ENCODE measurements at regions not wholly inside any gene's neighbourhood (a gene's known extent, or its start where the extent isn't known, plus 50 kb on each side); places are given as distances from the start of the nearest gene placed in this dataset.

DNA sequence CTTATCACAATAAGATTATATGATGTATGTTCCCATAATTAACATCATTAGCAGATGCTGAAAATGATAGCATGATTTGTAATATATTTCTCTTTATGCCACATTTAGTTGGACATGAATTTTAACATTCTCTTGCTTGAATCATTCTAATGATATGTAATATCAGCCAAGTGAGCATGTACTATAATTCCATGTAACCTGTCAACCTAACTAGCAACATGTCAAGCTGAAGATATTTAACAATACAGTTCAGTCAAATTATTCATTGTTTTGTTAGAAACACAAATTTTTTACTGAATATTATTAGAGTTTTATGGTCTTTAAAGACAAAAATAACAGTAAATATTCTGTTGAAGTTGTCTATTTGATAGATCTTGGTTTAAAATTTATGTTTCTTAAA, 920.4 kb upstream of the PCDH10 start:
- Histone ChIP-seq H3K27me3 (ENCODE audit: low read depth) (no peaks in the 10 kb centered on the region), H3K4me1 (no peaks in the 10 kb centered on the region), H3K27ac (replicated peaks) (no peak overlapping the region), H3K36me3 (no peaks in the 10 kb centered on the region), H3K4me3 (no peak overlapping the region), H3K9me3 (replicated peaks) (peaks cover 26% of the 10 kb centered on the region)
- TF ChIP-seq, protein P1, sequence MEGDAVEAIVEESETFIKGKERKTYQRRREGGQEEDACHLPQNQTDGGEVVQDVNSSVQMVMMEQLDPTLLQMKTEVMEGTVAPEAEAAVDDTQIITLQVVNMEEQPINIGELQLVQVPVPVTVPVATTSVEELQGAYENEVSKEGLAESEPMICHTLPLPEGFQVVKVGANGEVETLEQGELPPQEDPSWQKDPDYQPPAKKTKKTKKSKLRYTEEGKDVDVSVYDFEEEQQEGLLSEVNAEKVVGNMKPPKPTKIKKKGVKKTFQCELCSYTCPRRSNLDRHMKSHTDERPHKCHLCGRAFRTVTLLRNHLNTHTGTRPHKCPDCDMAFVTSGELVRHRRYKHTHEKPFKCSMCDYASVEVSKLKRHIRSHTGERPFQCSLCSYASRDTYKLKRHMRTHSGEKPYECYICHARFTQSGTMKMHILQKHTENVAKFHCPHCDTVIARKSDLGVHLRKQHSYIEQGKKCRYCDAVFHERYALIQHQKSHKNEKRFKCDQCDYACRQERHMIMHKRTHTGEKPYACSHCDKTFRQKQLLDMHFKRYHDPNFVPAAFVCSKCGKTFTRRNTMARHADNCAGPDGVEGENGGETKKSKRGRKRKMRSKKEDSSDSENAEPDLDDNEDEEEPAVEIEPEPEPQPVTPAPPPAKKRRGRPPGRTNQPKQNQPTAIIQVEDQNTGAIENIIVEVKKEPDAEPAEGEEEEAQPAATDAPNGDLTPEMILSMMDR (IDR thresholded peaks at IDR 0.05; ENCODE audit: borderline replicate concordance), result no peak
- no peak for DNase-seq
- intact Hi-C loops (cut with micrococcal nuclease), result no loop called here

DNA sequence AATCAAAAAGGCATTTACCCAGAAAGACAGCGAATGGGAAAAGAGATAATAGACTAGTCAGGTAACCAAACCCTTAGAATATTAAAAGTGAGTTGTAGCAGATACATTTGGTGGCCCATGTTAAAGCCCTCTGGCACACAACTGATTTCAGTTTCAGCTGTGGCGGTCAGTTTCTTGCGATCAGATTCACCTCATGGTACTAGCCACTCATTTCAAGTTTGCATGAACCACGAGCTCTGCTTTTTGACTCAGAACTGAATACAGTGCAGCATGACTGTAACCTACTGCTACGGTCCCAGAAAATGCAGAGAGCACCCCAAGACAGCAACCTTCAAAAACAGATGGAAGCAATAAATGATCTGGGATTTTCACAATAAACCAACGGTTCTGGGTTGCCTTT, 919.1 kb upstream of the PCDH10 start:
- H3K4me3 ChIP-seq, result no peak overlapping the region
- TF ChIP-seq, protein P1 (IDR thresholded peaks at IDR 0.05; ENCODE audit: borderline replicate concordance), result no peak

DNA sequence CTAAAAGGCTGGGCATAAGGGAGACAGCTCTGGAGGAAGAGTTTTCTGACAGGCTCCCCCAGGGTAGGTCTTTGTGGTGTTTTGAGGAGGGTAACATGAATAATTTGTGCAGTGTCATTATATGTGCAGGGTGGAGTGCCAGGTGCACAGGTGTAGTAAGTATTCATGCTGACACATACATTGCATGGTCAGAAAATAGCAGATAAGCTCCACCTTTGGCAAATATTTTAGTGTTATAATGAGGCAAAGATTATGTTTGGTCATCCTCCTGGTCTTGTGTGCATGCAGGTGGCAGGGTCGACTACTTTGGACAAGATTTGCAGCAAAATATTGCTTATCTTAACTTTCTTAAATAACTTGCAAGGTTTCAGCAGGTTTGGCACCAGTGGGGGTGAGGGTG, 910.4 kb upstream of the PCDH10 start:
- Histone ChIP-seq H3K27ac (replicated peaks) (no peak overlapping the region), H3K27me3 (ENCODE audit: low read depth) (no peaks in the 10 kb centered on the region), H3K9me3 (replicated peaks) (peaks cover 22% of the 10 kb centered on the region), H3K4me3 (no peak overlapping the region), H3K36me3 (no peaks in the 10 kb centered on the region), H3K4me1 (no peaks in the 10 kb centered on the region)
- DNase-seq, result no peak
- TF ChIP-seq, protein P1 (IDR thresholded peaks at IDR 0.05; ENCODE audit: borderline replicate concordance), result no peak
- intact Hi-C loops (cut with micrococcal nuclease), result no loop called here

More for the DNA sequence above, 919.1 kb upstream of the PCDH10 start:
- no peak for DNase-seq
- H3K36me3 ChIP-seq, result no peaks in the 10 kb centered on the region
- H3K27ac ChIP-seq (replicated peaks), result no peak overlapping the region
- intact Hi-C loops (cut with micrococcal nuclease), result no loop called here
- no peaks in the 10 kb centered on the region for H3K4me1 ChIP-seq
- H3K27me3 ChIP-seq (ENCODE audit: low read depth), result no peaks in the 10 kb centered on the region
- H3K9me3 ChIP-seq (replicated peaks), result peaks cover 26% of the 10 kb centered on the region

DNA sequence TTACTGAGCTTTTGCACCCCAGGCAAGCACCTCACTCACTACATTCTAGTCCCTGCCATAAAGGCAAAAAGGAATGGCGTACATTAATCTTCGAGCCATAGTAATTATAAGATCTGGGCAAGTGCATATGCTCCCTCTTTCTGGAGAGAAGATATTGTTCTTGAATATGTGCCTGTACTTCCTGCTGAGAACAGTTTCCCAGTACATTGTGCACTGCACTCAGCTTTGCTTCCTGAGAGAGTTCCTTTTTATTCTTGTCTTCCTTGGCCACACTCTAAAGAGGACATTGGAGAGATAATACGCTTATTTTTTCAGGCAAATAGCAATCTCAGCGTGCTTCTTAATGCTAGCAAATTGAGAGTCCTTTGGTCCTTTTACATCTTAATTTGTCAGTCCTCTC, 909.0 kb upstream of the PCDH10 start:
- no peaks in the 10 kb centered on the region for H3K36me3 ChIP-seq
- H3K27me3 ChIP-seq (ENCODE audit: low read depth), result no peaks in the 10 kb centered on the region
- TF ChIP-seq, protein P1 (IDR thresholded peaks at IDR 0.05; ENCODE audit: borderline replicate concordance), result no peak
- no peaks in the 10 kb centered on the region for H3K4me1 ChIP-seq
- intact Hi-C loops (cut with micrococcal nuclease), result no loop called here
- no peak overlapping the region for H3K4me3 ChIP-seq
- peaks cover 22% of the 10 kb centered on the region for H3K9me3 ChIP-seq (replicated peaks)
- no peak for DNase-seq
- H3K27ac ChIP-seq (replicated peaks), result no peak overlapping the region

DNA sequence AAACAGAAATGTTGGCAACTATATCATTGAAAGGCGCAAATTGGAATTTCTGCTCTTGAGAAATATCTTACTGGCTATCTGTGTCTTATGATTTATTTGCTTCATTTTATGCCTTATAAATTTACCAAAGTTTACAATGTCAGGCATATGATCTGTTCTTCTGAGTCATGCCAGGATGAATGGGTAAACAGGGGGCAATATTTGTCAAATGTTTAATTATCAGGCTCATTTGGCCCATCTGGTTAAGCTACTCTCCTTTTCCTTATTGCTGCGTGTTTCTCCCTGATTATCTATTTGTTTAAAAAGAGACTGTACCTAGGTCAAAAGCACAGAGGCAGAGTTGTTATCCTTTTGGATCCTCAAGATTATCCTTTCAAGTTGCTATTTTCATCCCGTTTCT, 903.8 kb upstream of the PCDH10 start:
- H3K27ac ChIP-seq (replicated peaks), result no peak overlapping the region
- H3K27me3 ChIP-seq (ENCODE audit: low read depth), result no peaks in the 10 kb centered on the region
- no peak overlapping the region for H3K4me3 ChIP-seq
- H3K9me3 ChIP-seq (replicated peaks), result peaks cover 21% of the 10 kb centered on the region
- no peak for DNase-seq
- H3K36me3 ChIP-seq, result no peaks in the 10 kb centered on the region
- intact Hi-C loops (cut with micrococcal nuclease), result no loop called here
- no peaks in the 10 kb centered on the region for H3K4me1 ChIP-seq
- TF ChIP-seq, protein P1 (IDR thresholded peaks at IDR 0.05; ENCODE audit: borderline replicate concordance), result no peak

DNA sequence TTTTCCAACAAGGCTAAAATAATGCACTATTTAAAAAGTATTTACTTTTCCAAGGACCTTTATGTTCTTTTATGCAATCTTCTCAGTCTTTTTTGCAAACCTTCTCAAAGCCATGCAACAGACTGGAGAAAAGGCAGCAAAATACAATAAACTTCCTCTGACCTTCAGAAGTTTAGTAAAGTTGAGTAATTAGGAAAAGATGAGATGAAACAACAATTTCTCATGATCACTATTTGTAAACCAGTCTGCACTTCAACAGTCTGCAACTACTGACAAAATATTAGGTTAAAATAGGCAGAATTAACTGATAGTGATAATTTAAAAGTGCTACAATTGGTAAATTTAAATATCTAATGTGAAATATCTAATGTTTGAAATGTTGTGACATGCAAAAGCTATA, 884.9 kb upstream of the PCDH10 start:
- intact Hi-C loops (cut with micrococcal nuclease), result no loop called here
- no peaks in the 10 kb centered on the region for H3K36me3 ChIP-seq
- no peak overlapping the region for H3K4me3 ChIP-seq
- H3K4me1 ChIP-seq, result no peaks in the 10 kb centered on the region
- DNase-seq, result no peak
- H3K27ac ChIP-seq (replicated peaks), result no peak overlapping the region
- H3K9me3 ChIP-seq (replicated peaks), result peaks cover 5% of the 10 kb centered on the region
- TF ChIP-seq, protein P1 (IDR thresholded peaks at IDR 0.05; ENCODE audit: borderline replicate concordance), result no peak
- no peaks in the 10 kb centered on the region for H3K27me3 ChIP-seq (ENCODE audit: low read depth)

All from left ventricle myocardium inferior (tissue), 1 donor.